22Rv1 (cell line): ENCODE measurements at regions not wholly inside any gene's neighbourhood (a gene's known extent, or its start where the extent isn't known, plus 50 kb on each side); places are given as distances from the start of the nearest gene placed in this dataset.

Source experiments
- H3K27ac ChIP-seq: fragments of 450-650 bp; 2 replicates; pipeline ENCODE4 v1.5.1; 2017
- ZFX ChIP-seq: fragments of 450-650 bp; IDR thresholded peaks from 2 replicates; pipeline ENCODE4 v1.6.1; 2017; ENCODE audit warnings: antibody characterized with exemption, borderline replicate concordance
- TF ChIP-seq, protein P1 (sequence below): fragments of 450-650 bp; IDR thresholded peaks from 2 replicates; pipeline ENCODE4 v1.5.1; 2017; ENCODE audit warnings: mild to moderate bottlenecking

DNA sequence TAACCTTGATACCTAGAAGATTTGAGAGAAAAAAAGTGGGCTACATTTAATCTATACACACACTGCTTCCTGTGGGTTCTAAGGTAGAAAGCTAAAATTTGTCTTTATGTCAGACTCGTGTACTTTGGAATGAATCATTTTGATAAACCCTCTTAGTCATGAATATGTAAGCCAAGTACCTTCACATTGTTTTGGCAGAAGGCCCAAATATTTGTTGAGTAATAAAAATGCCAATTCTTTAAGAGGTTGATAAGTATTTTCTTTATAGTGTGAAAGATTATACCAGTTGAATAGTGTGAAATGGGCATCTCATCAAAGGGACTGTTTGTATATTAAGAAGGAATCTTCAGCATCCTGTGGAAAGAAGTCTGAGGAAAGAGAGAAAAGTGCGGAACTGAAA is 1464.7 kb upstream of the ZEB2 start:
- TF ChIP-seq, protein P1, sequence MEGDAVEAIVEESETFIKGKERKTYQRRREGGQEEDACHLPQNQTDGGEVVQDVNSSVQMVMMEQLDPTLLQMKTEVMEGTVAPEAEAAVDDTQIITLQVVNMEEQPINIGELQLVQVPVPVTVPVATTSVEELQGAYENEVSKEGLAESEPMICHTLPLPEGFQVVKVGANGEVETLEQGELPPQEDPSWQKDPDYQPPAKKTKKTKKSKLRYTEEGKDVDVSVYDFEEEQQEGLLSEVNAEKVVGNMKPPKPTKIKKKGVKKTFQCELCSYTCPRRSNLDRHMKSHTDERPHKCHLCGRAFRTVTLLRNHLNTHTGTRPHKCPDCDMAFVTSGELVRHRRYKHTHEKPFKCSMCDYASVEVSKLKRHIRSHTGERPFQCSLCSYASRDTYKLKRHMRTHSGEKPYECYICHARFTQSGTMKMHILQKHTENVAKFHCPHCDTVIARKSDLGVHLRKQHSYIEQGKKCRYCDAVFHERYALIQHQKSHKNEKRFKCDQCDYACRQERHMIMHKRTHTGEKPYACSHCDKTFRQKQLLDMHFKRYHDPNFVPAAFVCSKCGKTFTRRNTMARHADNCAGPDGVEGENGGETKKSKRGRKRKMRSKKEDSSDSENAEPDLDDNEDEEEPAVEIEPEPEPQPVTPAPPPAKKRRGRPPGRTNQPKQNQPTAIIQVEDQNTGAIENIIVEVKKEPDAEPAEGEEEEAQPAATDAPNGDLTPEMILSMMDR: no peak
- no peak for TF ChIP-seq ZFX
- no peak overlapping the region for H3K27ac ChIP-seq

- no peak overlapping the region for H3K27ac ChIP-seq
- TF ChIP-seq, protein P1: no peak
- TF ChIP-seq ZFX: no peak
These were observed 1460.4 kb upstream of the ZEB2 start for GRCh38 chr2:145980318-145980717.

GRCh38 chr2:145975406-145975805 is 1455.5 kb upstream of the ZEB2 start:
- no peak overlapping the region for H3K27ac ChIP-seq
- TF ChIP-seq ZFX: no peak
- TF ChIP-seq, protein P1: no peak

- TF ChIP-seq, protein P1: no peak
- no peak for TF ChIP-seq ZFX
- H3K27ac ChIP-seq: no peak overlapping the region
These were observed 1441.9 kb upstream of the ZEB2 start for GRCh38 chr2:145961846-145962245.

GRCh38 chr2:145960479-145961163 is 1440.7 kb upstream of the ZEB2 start:
- no peak for TF ChIP-seq ZFX

GRCh38 chr2:145958611-145959010 is 1438.7 kb upstream of the ZEB2 start:
- TF ChIP-seq ZFX: no peak
- TF ChIP-seq, protein P1: no peak
- no peak overlapping the region for H3K27ac ChIP-seq

More at GRCh38 chr2:145960479-145961163, 1440.7 kb upstream of the ZEB2 start:
- no peak overlapping the region for H3K27ac ChIP-seq

GRCh38 chr2:145957929-145958328 is 1438.0 kb upstream of the ZEB2 start:
- no peak for TF ChIP-seq ZFX
- TF ChIP-seq, protein P1: no peak
- no peak overlapping the region for H3K27ac ChIP-seq

- TF ChIP-seq, protein P1: no peak
- TF ChIP-seq ZFX: no peak
- no peak overlapping the region for H3K27ac ChIP-seq
These were observed 1420.0 kb upstream of the ZEB2 start for GRCh38 chr2:145939949-145940348.
